ENCODE measurements at regions not wholly inside any gene's neighbourhood (a gene's known extent, or its start where the extent isn't known, plus 50 kb on each side); places are given as distances from the start of the nearest gene placed in this dataset.
"Not testable (repeated sequence)": the region's sequence is repeated elsewhere in the genome, so short reads cannot be mapped to it uniquely, and the experiment has no call there.

GRCh38 chr3:182388506-182388905 is 404.8 kb upstream of the ATP11B start:
- no peak for DNase-seq (ENCODE audit: extremely low read depth in 1 of 2, low read depth in 1 of 2)

DNA sequence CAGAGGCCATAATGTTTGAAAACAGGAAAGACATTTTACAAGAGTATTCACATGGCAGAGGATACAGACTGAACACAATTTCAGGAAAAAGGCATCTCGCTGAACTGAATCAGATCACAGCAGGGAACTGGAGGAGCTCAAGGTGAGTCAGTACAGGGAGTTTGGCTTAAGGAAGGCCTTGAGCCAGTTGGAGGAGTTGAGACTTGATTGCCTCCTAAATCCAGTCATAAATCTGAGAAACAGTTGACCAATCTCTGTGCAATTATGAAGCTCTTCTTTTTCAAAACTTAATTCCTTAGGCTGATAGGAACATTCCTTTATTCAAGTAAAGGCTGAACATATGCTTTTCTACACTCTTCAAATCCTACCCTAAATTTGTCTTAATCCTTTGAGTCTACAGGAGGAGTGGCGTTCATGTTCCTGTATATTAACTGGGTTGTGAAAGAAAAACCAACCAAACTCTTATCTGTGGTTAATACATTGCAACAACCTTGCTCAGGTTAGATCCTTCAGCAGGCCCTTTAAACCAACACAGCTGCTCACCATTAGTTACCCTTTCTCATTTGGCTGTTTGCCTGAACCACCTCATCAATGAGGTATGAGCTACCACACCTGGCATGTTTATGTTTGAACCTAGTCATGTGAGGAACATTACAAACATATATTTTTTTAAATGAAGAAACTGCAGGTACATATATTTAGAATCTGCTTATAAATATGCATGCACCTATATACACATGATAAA is 404.1 kb upstream of the ATP11B start:
- DNase-seq (ENCODE audit: extremely low read depth in 1 of 2, low read depth in 1 of 2), result no peak

DNA sequence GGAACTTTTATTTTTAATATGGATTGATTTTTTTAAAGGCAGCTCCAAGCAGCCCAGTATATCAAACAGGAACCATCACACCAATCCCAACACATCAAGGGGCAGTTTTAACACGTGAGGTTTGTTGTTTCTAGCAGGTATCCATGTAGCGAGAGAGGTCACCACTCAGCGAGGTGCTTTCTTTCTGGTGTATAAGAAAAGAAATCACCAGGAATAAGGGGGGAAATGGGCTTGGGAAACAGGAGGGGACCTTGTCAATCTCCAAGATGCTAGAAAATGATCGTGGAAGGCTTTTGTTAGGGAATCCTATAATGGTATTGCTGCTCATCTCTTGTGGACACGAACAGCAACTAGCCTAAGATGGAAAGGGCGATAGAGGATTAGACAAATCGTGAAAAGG is 402.9 kb upstream of the ATP11B start:
- no peak for DNase-seq (ENCODE audit: extremely low read depth in 1 of 2, low read depth in 1 of 2)

GRCh38 chr3:182392182-182392937 is 400.9 kb upstream of the ATP11B start:
- no peak for DNase-seq (ENCODE audit: extremely low read depth in 1 of 2, low read depth in 1 of 2)

- DNase-seq (ENCODE audit: extremely low read depth in 1 of 2, low read depth in 1 of 2), result no peak
Observed at GRCh38 chr3:182393151-182393550, 400.2 kb upstream of the ATP11B start.

GRCh38 chr3:182393830-182394367 is 399.4 kb upstream of the ATP11B start:
- no peak for DNase-seq (ENCODE audit: extremely low read depth in 1 of 2, low read depth in 1 of 2)

DNA sequence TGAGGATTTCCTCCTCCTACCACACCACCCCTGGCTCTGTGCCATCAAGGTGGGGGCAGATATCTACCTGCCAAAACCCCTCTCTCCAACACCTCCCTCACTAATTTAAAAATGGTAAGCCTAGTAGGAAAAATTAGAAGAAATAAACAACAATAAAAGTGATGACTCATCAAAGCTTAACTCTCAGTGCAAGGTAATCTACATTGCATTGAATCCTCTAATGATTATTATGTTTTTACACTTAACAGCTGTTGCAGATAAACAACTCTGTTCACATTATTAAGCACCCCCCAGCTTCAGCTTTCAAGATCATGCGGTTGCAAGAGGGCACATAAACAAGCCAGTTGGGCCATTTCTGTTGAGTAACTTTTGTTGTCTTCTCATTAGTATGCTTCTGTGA is 396.1 kb upstream of the ATP11B start:
- DNase-seq (ENCODE audit: extremely low read depth in 1 of 2, low read depth in 1 of 2), result no peak

DNA sequence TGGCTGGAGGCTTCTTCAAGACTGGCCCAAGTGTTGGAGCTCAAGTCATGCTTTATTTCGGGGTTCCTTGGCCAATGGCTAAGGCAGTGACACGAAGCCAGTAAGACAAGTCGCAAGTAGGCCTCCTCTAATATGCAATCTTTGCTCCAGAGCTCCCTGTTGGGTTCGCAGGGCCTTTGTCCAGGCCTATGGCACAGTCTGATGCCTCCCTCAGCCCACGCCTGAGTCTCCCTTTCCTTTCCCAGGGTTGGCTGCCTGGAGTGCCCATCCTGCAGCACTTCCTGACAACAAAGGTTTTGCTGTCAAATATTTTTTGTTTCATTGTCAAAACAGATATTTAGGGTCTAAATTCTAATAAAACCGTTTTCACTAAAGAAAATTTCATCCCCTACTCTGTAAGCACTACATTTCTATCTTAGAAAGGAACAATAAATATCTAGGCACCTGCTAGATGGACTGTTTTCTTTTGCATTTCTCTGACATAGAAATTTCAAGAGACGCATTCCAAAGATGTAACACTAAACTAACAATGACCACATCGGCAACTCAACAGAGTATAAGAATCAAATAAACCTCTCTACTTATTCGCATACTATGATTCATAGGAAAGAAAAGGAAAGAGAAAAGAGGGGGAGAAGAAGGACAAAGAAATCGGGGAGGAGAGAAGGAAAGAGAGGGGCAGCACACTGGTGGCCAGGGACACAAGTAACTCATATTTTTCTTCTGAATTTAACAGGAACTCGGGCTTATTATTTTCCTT is 393.1 kb upstream of the ATP11B start:
- DNase-seq (ENCODE audit: extremely low read depth in 1 of 2, low read depth in 1 of 2), result no peak

GRCh38 chr3:182400838-182401237 is 392.5 kb upstream of the ATP11B start:
- no peak for DNase-seq (ENCODE audit: extremely low read depth in 1 of 2, low read depth in 1 of 2)

GRCh38 chr3:182404031-182404430 is 389.3 kb upstream of the ATP11B start:
- DNase-seq (ENCODE audit: extremely low read depth in 1 of 2, low read depth in 1 of 2), result no peak

DNA sequence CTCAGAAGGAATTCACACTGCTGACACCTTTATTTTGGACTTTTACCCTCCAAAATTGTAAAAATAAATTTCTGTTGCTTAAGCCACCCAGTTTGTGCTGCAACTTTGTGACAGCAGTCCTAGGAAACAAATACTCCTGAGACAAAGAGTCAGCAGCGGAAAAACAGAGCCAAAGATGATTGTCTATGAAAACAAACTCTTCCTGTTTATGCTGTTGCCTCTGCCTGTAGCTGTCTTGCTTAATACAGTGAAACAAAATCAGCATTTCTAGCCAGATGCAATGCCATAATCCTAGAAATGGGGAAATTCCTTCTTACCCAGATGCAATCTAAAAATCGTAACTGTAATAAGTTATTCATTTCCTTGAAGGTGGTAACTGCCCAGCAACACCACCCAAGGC is 387.5 kb upstream of the ATP11B start:
- no peak for DNase-seq (ENCODE audit: extremely low read depth in 1 of 2, low read depth in 1 of 2)

DNA sequence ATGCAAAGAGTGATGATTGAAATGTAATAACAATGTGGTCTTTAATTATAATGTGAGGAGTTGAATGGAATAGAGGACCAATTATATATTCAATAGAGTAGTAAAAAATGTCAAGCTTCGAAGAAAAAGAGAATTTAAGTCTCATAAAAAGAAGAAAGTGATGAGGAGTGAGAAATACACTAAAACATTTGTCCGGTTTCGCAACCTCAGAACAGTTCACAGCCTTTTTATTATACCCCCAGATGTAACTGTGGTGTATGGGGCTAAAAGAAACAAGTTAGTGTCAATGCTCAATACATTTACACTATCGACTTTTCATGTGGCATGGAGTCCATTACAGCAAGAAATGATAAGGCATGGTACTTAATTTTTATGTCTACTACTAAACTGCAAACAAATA is 386.5 kb upstream of the ATP11B start:
- no peak for DNase-seq (ENCODE audit: extremely low read depth in 1 of 2, low read depth in 1 of 2)

DNA sequence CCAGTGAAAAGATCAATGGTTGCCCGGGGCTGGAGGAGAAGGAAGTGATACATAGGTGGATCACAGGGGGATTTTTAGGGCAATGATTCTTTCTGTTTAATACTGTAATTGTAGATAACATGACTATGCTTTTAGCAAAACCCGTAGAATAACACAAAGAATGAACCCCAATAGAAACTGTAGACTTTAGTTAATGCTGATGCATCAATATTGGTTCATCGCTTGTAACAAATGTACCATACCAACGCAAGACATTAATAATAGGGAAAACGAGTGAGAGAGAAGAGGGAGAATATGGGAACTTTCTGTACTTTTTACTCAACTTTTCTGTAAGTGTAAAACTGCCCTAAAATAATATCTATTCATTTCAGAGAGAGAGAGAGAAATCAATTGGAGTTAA is 383.3 kb upstream of the ATP11B start:
- no peak for DNase-seq (ENCODE audit: extremely low read depth in 1 of 2, low read depth in 1 of 2)

- DNase-seq (ENCODE audit: extremely low read depth in 1 of 2, low read depth in 1 of 2), result no peak
Observed at GRCh38 chr3:182412066-182412465, 381.2 kb upstream of the ATP11B start.

GRCh38 chr3:182413061-182413460 is 380.2 kb upstream of the ATP11B start:
- no peak for DNase-seq (ENCODE audit: extremely low read depth in 1 of 2, low read depth in 1 of 2)

DNA sequence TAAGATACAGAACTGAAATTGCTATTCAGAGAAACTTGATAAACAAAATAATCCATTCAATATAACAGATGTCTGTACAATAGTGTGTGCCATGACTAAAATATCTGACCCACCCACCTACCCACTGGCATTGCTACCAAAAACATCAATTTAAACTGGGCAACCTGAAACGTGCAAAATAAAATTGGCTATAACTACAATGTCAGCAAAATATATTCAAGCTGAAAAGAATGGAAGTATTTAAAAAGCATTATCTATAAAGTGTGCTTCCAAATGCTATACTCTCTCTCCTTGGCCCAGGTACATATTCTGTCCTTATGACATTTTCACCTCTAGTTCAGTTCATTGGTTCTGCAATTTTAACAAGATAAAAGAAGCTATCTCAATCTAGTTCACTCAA is 379.6 kb upstream of the ATP11B start:
- DNase-seq (ENCODE audit: extremely low read depth in 1 of 2, low read depth in 1 of 2), result no peak

GRCh38 chr3:182414586-182414985 is 378.7 kb upstream of the ATP11B start:
- DNase-seq (ENCODE audit: extremely low read depth in 1 of 2, low read depth in 1 of 2), result no peak

DNA sequence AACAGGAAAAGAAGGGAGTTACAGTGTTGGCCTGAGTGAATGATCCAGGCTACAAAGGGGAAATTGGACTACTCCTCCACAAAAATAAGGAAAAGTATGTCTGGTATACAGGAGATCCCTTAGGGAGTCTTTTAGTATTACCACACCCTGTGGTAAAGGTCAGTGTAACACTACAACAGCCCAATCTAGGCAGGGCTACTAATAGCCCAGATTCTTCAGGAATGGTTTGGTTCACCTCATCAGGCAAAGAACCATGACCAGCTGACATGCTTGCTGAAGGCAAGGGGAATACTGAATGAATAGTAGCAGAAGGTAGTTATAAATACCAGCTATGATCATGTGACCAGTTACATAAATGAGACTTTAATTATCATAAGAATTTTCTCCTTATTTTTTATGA is 372.6 kb upstream of the ATP11B start:
- no peak for DNase-seq (ENCODE audit: extremely low read depth in 1 of 2, low read depth in 1 of 2)

GRCh38 chr3:182424006-182424405 is 369.3 kb upstream of the ATP11B start:
- DNase-seq (ENCODE audit: extremely low read depth in 1 of 2, low read depth in 1 of 2), result no peak

- DNase-seq (ENCODE audit: extremely low read depth in 1 of 2, low read depth in 1 of 2), result not testable (repeated sequence)
Observed at GRCh38 chr3:182425926-182426718, 367.2 kb upstream of the ATP11B start.

DNA sequence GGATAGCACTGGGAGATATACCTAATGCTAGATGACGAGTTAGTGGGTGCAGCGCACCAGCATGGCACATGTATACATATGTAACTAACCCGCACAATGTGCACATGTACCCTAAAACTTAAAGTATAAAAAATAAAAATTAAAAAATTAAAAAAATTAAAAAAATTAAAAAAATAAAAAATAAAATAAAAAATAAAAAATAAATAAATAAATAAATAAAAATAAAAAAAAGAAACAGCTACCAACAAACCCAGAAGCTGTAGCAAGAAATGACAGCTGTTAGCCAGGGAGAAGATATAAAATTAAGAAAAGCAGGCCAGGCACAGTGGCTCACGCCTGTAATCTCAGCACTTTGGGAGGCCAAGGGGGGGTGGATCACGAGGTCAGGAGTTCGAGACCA is 361.3 kb upstream of the ATP11B start:
- not testable (repeated sequence) for DNase-seq (ENCODE audit: extremely low read depth in 1 of 2, low read depth in 1 of 2)
